Femur (tissue), 1 donor: ENCODE measurements at regions not wholly inside any gene's neighbourhood (a gene's known extent, or its start where the extent isn't known, plus 50 kb on each side); places are given as distances from the start of the nearest gene placed in this dataset.
"Not testable (repeated sequence)": the region's sequence is repeated elsewhere in the genome, so short reads cannot be mapped to it uniquely, and the experiment has no call there.

Source experiments
- DNase-seq: peaks from one replicate; pipeline ENCODE4 v3.0.0-alpha.2; 2017

GRCh38 chr6:71007298-71007697 is 50.4 kb upstream of the B3GAT2 start:
- DNase-seq, result not testable (repeated sequence)

- DNase-seq, result no peak
Measured at GRCh38 chr6:71011871-71012371, 55.1 kb upstream of the B3GAT2 start.

GRCh38 chr6:71012866-71013469 is 56.1 kb upstream of the B3GAT2 start:
- no peak for DNase-seq

GRCh38 chr6:71015392-71015791 is 58.5 kb upstream of the B3GAT2 start:
- no peak for DNase-seq

- DNase-seq, result no peak
Measured at GRCh38 chr6:71028236-71028876, 71.5 kb upstream of the B3GAT2 start.

GRCh38 chr6:71028877-71029252 is 72.0 kb upstream of the B3GAT2 start:
- no peak for DNase-seq

GRCh38 chr6:71029555-71029954 is 72.7 kb upstream of the B3GAT2 start:
- no peak for DNase-seq

GRCh38 chr6:71031912-71032311 is 75.1 kb upstream of the B3GAT2 start:
- no peak for DNase-seq

- no peak for DNase-seq
Measured at GRCh38 chr6:71033171-71033570, 76.3 kb upstream of the B3GAT2 start.

- no peak for DNase-seq
Measured at GRCh38 chr6:71033890-71034289, 77.0 kb upstream of the B3GAT2 start.

GRCh38 chr6:71034563-71035345 is 77.9 kb upstream of the B3GAT2 start:
- DNase-seq, result no peak

- no peak for DNase-seq
Measured at GRCh38 chr6:71035871-71036270, 79.0 kb upstream of the B3GAT2 start.

- no peak for DNase-seq
Measured at GRCh38 chr6:71038711-71039344, 82.0 kb upstream of the B3GAT2 start.

GRCh38 chr6:71040043-71040442 is 83.2 kb upstream of the B3GAT2 start:
- DNase-seq, result no peak

- no peak for DNase-seq
Measured at GRCh38 chr6:71040841-71041240, 84.0 kb upstream of the B3GAT2 start.

GRCh38 chr6:71043902-71044301 is 87.0 kb upstream of the B3GAT2 start:
- no peak for DNase-seq

- DNase-seq, result no peak
Measured at GRCh38 chr6:71044753-71045152, 87.9 kb upstream of the B3GAT2 start.

- DNase-seq, result no peak
Measured at GRCh38 chr6:71045296-71045695, 88.4 kb upstream of the B3GAT2 start.

GRCh38 chr6:71047417-71047816 is 90.6 kb upstream of the B3GAT2 start:
- DNase-seq, result no peak

GRCh38 chr6:71048320-71049164 is 91.7 kb upstream of the B3GAT2 start:
- DNase-seq, result no peak

- DNase-seq, result no peak
Measured at GRCh38 chr6:71049198-71049770, 92.4 kb upstream of the B3GAT2 start.

GRCh38 chr6:71053475-71053874 is 96.6 kb upstream of the B3GAT2 start:
- DNase-seq, result no peak
